ENCODE measurements at regions not wholly inside any gene's neighbourhood (a gene's known extent, or its start where the extent isn't known, plus 50 kb on each side); places are given as distances from the start of the nearest gene placed in this dataset.

DNA sequence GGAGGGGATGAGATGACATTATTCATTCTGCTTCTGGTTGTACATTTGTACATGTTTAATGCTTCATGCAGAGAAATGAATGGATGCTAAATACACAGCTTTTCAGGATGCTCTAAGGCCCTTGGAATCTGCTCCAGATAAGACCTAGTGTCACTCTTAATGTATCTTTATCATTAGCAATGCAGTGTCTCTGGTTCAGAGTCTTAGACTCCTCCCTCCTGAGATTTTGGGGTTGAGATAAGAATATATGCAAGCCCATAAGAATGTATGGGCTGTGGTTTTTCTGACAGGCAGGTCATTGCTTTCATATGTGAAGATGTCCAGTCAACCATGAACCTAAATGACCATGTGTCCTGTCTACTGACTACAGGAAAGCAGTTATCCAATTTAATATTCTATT is 415.5 kb downstream of the RPS6KC1 start:
- no peak for TF ChIP-seq EZH2 (IDR thresholded peaks at IDR 0.05; ENCODE audit: insufficient read depth, poor library complexity, severe bottlenecking)
- no peak for TF ChIP-seq EZH2phosphoT487 (IDR thresholded peaks at IDR 0.05; ENCODE audit: insufficient read depth, low read depth)

Measured in GM23248 (cell line).